OCI-LY3 (cell line): ENCODE measurements at regions not wholly inside any gene's neighbourhood (a gene's known extent, or its start where the extent isn't known, plus 50 kb on each side); places are given as distances from the start of the nearest gene placed in this dataset.

Experiments used
- H2AFZ ChIP-seq: fragments of 200-600, 300-600 bp; shearing (Covaris generic); 2 replicates; pipeline ENCODE4 v1.6.0; 2014; ENCODE audit warnings: antibody characterized with exemption, low read depth, low read length
- H3K27ac ChIP-seq: fragments of 200-600, 300-600 bp; sonication (generic); 2 replicates; pipeline ENCODE4 v1.5.1; 2014; ENCODE audit warnings: mild to moderate bottlenecking, low read length, moderate library complexity, mixed read lengths
- H3K27me3 ChIP-seq: fragments of 200-600, 300-600 bp; sonication (generic); 2 replicates; pipeline ENCODE4 v1.6.1; 2014; ENCODE audit warnings: low read depth, low read length, mixed read lengths
- H3K36me3 ChIP-seq: fragments of 200-600, 300-600 bp; sonication (generic); replicated peaks from 2 replicates; pipeline ENCODE3; 2014; ENCODE audit warnings: low read depth, low read length, mixed read lengths
- H3K4me1 ChIP-seq: fragments of 300-600, 200-600 bp; sonication (generic); 2 replicates; pipeline ENCODE4 v1.6.1; 2014; ENCODE audit warnings: low read length, mixed read lengths
- H3K4me2 ChIP-seq: fragments of 200-600, 300-600 bp; sonication (generic); 2 replicates; pipeline ENCODE4 v1.6.1; 2014; ENCODE audit warnings: low read length, mixed read lengths
- H3K4me3 ChIP-seq: fragments of 300-600, 200-600 bp; sonication (generic); 2 replicates; pipeline ENCODE4 v1.5.1; 2014; ENCODE audit warnings: antibody characterized with exemption, mild to moderate bottlenecking, low read length, moderate library complexity
- H3K79me2 ChIP-seq: fragments of 300-600, 200-600 bp; shearing (Covaris generic); 2 replicates; pipeline ENCODE4 v1.6.1; 2014; ENCODE audit warnings: mild to moderate bottlenecking, low read length, mixed read lengths
- H3K9ac ChIP-seq: fragments of 300-600, 200-600 bp; shearing (Covaris generic); 2 replicates; pipeline ENCODE4 v1.6.0; 2014; ENCODE audit warnings: mild to moderate bottlenecking, low read length, moderate library complexity
- H3K9me3 ChIP-seq: fragments of 200-600, 300-600 bp; shearing (Covaris generic); 2 replicates; pipeline ENCODE4 v1.6.1; 2014; ENCODE audit warnings: low read length, mixed read lengths; ENCODE audit not compliant: insufficient read depth
- H4K20me1 ChIP-seq: fragments of 200-600, 300-600 bp; sonication (generic); 2 replicates; pipeline ENCODE4 v1.6.1; 2016; ENCODE audit warnings: low read length, mixed read lengths; ENCODE audit not compliant: insufficient read depth
- EZH2phosphoT487 ChIP-seq: fragments of 200-600 bp; shearing (Covaris generic); IDR thresholded peaks from 2 replicates; pipeline ENCODE4 v1.6.1; 2018; ENCODE audit warnings: antibody characterized with exemption, mixed run types, low read depth
- TF ChIP-seq, protein P1 (sequence below): fragments of 200-600, 300-600 bp; sonication (generic); IDR thresholded peaks from 2 replicates; pipeline ENCODE4 v1.5.1; 2014; ENCODE audit warnings: antibody characterized with exemption, low read length, low read depth

DNA sequence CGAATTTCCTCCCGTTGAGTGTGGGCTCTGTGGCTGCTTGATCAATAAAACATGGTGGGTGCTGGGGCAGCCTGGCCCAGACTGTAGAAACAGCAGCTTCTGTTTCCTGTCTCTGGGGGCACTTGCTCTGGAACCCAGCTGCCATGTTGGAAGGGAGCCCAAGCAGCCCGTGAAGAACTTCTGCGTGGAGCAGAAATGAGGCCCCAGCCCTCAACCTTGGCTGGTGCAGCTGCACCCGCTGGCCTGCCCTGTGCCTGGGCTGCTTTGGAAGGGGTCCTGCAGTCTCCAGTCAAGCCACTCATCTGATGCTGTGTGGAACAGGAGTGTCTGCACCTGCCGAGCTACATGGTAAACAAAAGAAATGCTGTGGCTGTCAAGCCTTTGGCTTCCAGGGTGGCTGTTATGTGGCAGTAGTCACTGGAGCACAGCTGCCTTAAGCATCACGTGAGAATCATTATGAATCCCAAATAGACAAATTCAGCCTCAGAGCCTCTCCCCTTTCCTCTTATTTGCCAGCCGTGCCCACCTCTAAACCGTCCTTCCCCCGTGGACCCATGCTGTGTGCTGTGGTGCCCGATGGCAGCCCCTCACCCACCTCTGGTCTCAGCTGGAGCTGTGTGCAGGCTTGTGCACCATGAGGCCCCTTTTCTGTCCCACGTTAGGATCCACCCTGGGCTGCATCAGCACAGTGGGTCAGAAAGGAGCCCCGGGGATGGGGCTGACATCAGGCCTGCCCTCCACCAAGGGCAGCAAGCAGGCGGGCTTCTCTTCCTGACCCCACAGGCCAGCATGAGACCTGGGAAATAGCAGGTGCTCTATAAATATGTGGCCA lies 134.0 kb upstream of the HDAC4 start:
- Histone ChIP-seq H3K9me3 (no peaks in the 10 kb centered on the region), H3K4me3 (no peak overlapping the region), H3K27me3 (no peaks in the 10 kb centered on the region), H3K79me2 (no peaks in the 10 kb centered on the region), H2AFZ (no peak overlapping the region), H3K9ac (no peak overlapping the region), H3K27ac (no peak overlapping the region), H3K4me1 (no peaks in the 10 kb centered on the region), H4K20me1 (no peaks in the 10 kb centered on the region), H3K36me3 (no peaks in the 10 kb centered on the region), H3K4me2 (no peak overlapping the region)
- TF ChIP-seq, protein P1, sequence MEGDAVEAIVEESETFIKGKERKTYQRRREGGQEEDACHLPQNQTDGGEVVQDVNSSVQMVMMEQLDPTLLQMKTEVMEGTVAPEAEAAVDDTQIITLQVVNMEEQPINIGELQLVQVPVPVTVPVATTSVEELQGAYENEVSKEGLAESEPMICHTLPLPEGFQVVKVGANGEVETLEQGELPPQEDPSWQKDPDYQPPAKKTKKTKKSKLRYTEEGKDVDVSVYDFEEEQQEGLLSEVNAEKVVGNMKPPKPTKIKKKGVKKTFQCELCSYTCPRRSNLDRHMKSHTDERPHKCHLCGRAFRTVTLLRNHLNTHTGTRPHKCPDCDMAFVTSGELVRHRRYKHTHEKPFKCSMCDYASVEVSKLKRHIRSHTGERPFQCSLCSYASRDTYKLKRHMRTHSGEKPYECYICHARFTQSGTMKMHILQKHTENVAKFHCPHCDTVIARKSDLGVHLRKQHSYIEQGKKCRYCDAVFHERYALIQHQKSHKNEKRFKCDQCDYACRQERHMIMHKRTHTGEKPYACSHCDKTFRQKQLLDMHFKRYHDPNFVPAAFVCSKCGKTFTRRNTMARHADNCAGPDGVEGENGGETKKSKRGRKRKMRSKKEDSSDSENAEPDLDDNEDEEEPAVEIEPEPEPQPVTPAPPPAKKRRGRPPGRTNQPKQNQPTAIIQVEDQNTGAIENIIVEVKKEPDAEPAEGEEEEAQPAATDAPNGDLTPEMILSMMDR: no peak
- TF ChIP-seq EZH2phosphoT487: no peak

DNA sequence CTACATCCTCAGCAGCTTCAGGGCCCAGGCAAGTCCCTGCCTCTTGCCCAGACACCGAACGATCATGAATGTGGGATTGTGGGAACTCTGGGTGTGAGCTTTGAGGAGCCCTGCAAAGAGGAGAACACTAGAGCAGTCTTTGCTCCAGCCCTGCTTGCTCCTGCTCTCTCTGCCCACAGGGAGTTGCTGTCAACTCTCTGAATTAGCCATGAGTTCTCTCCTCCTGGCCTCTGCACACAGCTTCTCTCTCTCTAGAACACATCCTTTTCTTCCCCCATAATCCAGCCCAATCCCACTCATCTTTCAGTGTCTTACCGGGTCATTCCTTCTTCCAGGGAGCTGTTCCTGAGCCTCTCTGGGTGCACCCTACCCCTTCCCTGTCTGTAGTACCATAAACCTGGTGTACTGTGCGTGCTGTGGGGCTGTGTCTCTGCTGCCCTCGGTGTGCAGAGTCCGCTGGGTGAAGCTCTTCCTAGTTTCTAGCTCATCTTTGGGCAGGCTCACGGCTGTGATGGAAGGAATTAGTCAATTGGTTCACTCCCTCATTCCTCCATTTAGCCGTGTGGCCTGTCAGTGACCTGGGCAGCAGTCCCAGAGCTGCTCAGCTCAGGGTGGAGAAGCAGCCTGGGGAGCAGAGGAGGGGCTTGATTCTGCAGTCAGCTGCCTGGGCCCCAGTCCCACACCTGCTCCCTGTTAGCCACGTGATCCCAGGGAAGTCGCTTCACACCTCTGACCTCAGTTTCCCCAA lies 132.9 kb upstream of the HDAC4 start:
- H2AFZ ChIP-seq: no peak overlapping the region
- H3K36me3 ChIP-seq: no peaks in the 10 kb centered on the region
- H3K9ac ChIP-seq: no peak overlapping the region
- H3K79me2 ChIP-seq: no peaks in the 10 kb centered on the region
- no peaks in the 10 kb centered on the region for H3K27me3 ChIP-seq
- H3K4me1 ChIP-seq: no peaks in the 10 kb centered on the region
- H4K20me1 ChIP-seq: no peaks in the 10 kb centered on the region
- H3K9me3 ChIP-seq: no peaks in the 10 kb centered on the region
- no peak overlapping the region for H3K4me3 ChIP-seq
- TF ChIP-seq, protein P1: no peak
- no peak for TF ChIP-seq EZH2phosphoT487
- no peak overlapping the region for H3K27ac ChIP-seq
- H3K4me2 ChIP-seq: no peak overlapping the region

DNA sequence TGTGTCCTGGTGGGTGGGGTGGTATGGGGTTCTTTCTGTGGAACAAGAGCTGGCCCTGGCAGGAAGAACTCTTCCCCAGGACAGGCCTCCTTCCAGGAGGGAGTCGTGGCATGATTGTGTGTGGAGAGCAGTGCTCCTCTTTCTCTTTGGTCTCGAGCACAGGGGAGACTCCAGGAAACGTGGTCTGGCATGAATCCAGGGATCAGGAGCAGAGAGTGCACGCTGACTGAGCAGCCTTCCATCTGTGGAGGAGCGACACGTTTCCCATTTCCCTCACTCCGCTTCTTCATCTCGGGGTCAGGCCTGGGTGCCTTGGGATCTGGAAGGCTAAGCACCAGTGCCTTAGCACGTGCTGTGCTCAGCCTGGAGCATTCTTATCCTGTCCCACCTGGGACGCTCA lies 132.0 kb upstream of the HDAC4 start:
- Histone ChIP-seq H3K4me3 (no peak overlapping the region), H3K9me3 (no peaks in the 10 kb centered on the region), H3K27ac (no peak overlapping the region), H3K79me2 (no peaks in the 10 kb centered on the region), H4K20me1 (no peaks in the 10 kb centered on the region), H3K4me2 (no peak overlapping the region), H2AFZ (no peak overlapping the region), H3K4me1 (no peaks in the 10 kb centered on the region), H3K27me3 (no peaks in the 10 kb centered on the region), H3K9ac (no peak overlapping the region), H3K36me3 (no peaks in the 10 kb centered on the region)
- TF ChIP-seq, protein P1: no peak
- TF ChIP-seq EZH2phosphoT487: no peak

DNA sequence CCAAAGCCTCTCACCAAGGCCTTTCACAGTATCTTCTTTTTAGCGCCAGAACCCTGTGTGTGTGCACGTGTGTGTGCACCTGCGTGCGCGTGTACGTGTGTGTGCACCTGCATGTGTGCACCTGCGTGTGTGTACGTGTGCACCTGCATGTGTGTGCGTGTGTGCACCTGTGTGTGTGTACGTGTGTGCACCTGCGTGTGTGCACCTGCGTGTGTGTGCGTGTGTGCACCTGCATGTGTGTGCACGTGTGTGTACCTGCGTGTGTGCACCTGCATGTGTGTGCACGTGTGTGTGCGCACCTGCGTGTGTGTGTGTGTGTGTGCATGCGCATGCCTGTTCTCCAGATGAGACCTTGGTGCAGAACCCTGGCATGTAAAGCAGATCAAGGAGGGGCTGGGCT lies 131.4 kb upstream of the HDAC4 start:
- Histone ChIP-seq H3K79me2 (no peaks in the 10 kb centered on the region), H3K27ac (no peak overlapping the region), H3K4me3 (no peak overlapping the region), H3K4me1 (no peaks in the 10 kb centered on the region), H3K36me3 (no peaks in the 10 kb centered on the region), H2AFZ (no peak overlapping the region), H4K20me1 (no peaks in the 10 kb centered on the region), H3K9me3 (no peaks in the 10 kb centered on the region), H3K4me2 (no peak overlapping the region), H3K9ac (no peak overlapping the region), H3K27me3 (no peaks in the 10 kb centered on the region)
- TF ChIP-seq, protein P1: no peak
- TF ChIP-seq EZH2phosphoT487: no peak
